H1 (cell line): ENCODE measurements at regions not wholly inside any gene's neighbourhood (a gene's known extent, or its start where the extent isn't known, plus 50 kb on each side); places are given as distances from the start of the nearest gene placed in this dataset.

Source experiments
- CTCF ChIA-PET: fragments of 300-600 bp; sonication (Branson Sonifier 250); formaldehyde crosslinking; loops from one replicate; lab custom pipeline; 2021; ENCODE audit not compliant: partially characterized antibody; lab: Charles Lee
- POLR2A ChIA-PET: fragments of 300-600 bp; sonication (Branson Sonifier 250); formaldehyde crosslinking; loops from one replicate; lab custom pipeline; 2021; ENCODE audit warnings: inconsistent platforms; ENCODE audit not compliant: partially characterized antibody; lab: Charles Lee
- DNase-seq, 2 experiments: peaks; one replicate each; pipeline versions ENCODE4 v3.0.0 to v3.0.0-alpha.2; 2010 to 2022; ENCODE audit warnings: low spot score in 2 of 2, low read depth in 1 of 2, mixed read lengths in 1 of 2
- FAIRE-seq: peaks from 2 replicates; lab custom pipeline; 2011; peaks lifted over from hg19 to GRCh38; lab: Jason Lieb, UNC
- H2AFZ ChIP-seq: 2 replicates; pipeline ENCODE4 v1.8.1; 2012; ENCODE audit warnings: low read length, inconsistent platforms
- H2AK5ac ChIP-seq: 2 replicates; pipeline ENCODE4 v1.6.1; 2013; ENCODE audit warnings: low read depth, low read length
- H2BK120ac ChIP-seq: replicated peaks from 2 replicates; pipeline ENCODE3; 2013; ENCODE audit warnings: low read depth, low read length, inconsistent platforms
- H2BK12ac ChIP-seq: 2 replicates; pipeline ENCODE4 v1.6.1; 2013; ENCODE audit warnings: low read depth, low read length
- H2BK15ac ChIP-seq: 2 replicates; pipeline ENCODE4 v1.6.1; 2013; ENCODE audit warnings: low read length
- H2BK20ac ChIP-seq: 2 replicates; pipeline ENCODE4 v1.6.1; 2013; ENCODE audit warnings: low read length
- H2BK5ac ChIP-seq: 2 replicates; pipeline ENCODE4 v1.6.1; 2013; ENCODE audit warnings: low read depth, low read length
- H3K14ac ChIP-seq: 2 replicates; pipeline ENCODE4 v1.6.1; 2013; ENCODE audit warnings: inconsistent platforms; ENCODE audit not compliant: insufficient read length
- H3K18ac ChIP-seq: 2 replicates; pipeline ENCODE4 v1.6.1; 2013; ENCODE audit warnings: low read length; ENCODE audit errors: extremely low read depth
- H3K23ac ChIP-seq: 2 replicates; pipeline ENCODE4 v1.6.1; 2013; ENCODE audit warnings: inconsistent platforms; ENCODE audit not compliant: insufficient read length
- H3K23me2 ChIP-seq: 2 replicates; pipeline ENCODE4 v1.6.1; 2013; ENCODE audit warnings: low read depth, low read length
- H3K27ac ChIP-seq: 2 replicates; pipeline ENCODE4 v1.6.1; 2011; ENCODE audit warnings: low read depth, low read length, inconsistent platforms
- H3K27me3 ChIP-seq, 4 experiments: replicated peaks in 1 of 4; 1 replicate in 1 of 4; 2 replicates in 3 of 4; pipeline versions ENCODE4 v1.6.1 to v1.8.1; 2011 to 2013; ENCODE audit warnings: low read length in 3 of 4, mild to moderate bottlenecking in 3 of 4, inconsistent platforms in 2 of 4, mixed read lengths in 2 of 4, moderate library complexity in 1 of 4; ENCODE audit not compliant: control insufficient read depth in 3 of 4, insufficient read depth in 3 of 4; ENCODE audit errors: extremely low read depth in 1 of 4
- H3K36me3 ChIP-seq, 4 experiments: 2 replicates each; pipeline versions ENCODE4 v1.6.1 to v1.8.1; 2011 to 2013; ENCODE audit warnings: mild to moderate bottlenecking in 4 of 4, low read length in 3 of 4, moderate library complexity in 2 of 4, control low read depth in 1 of 4, inconsistent platforms in 1 of 4; ENCODE audit not compliant: insufficient read depth in 4 of 4, control insufficient read depth in 2 of 4
- H3K4ac ChIP-seq: replicated peaks from 2 replicates; pipeline ENCODE3; 2013; ENCODE audit warnings: low read length, low read depth, mixed read lengths, inconsistent platforms; ENCODE audit not compliant: insufficient read length
- H3K4me1 ChIP-seq, 4 experiments: replicated peaks in 1 of 4; 1 replicate in 1 of 4; 2 replicates in 3 of 4; pipeline versions ENCODE4 v1.6.1 to v1.8.1; 2011 to 2013; ENCODE audit warnings: low read length in 3 of 4, inconsistent platforms in 2 of 4, mixed read lengths in 1 of 4; ENCODE audit not compliant: insufficient read depth in 4 of 4, control insufficient read depth in 3 of 4
- H3K4me2 ChIP-seq, 2 experiments: 2 replicates each; pipeline versions ENCODE4 v1.6.1 to v1.8.1; 2011 to 2013; ENCODE audit warnings: low read depth in 2 of 2, low read length in 2 of 2, control low read depth in 1 of 2, inconsistent platforms in 1 of 2, mild to moderate bottlenecking in 1 of 2; ENCODE audit not compliant: insufficient read depth in 1 of 2
- H3K4me3 ChIP-seq, 4 experiments: fragments of 200-600, 300-600 bp in 1 of 4; sonication (generic), shearing (Covaris generic), sonication (Bioruptor Twin) in 1 of 4; 2 replicates each; pipeline versions ENCODE4 v1.5.1 to v1.8.1; 2011 to 2016; ENCODE audit warnings: low read length in 4 of 4, low read depth in 3 of 4, control low read depth in 2 of 4, inconsistent platforms in 2 of 4, mild to moderate bottlenecking in 2 of 4, mixed read lengths in 1 of 4, moderate library complexity in 1 of 4; ENCODE audit not compliant: insufficient read depth in 2 of 4; ENCODE audit errors: extremely low read depth in 1 of 4
- H3K56ac ChIP-seq: replicated peaks from 2 replicates; pipeline ENCODE3; 2013; ENCODE audit warnings: low read depth, mild to moderate bottlenecking, mixed read lengths, low read length, inconsistent platforms; ENCODE audit not compliant: insufficient read length
- H3K79me1 ChIP-seq: 2 replicates; pipeline ENCODE4 v1.6.1; 2013; ENCODE audit warnings: low read depth, low read length, control low read depth
- H3K79me2 ChIP-seq, 2 experiments: 2 replicates each; pipeline versions ENCODE4 v1.6.1 to v1.8.1; 2012 to 2013; ENCODE audit warnings: low read length in 2 of 2, mild to moderate bottlenecking in 2 of 2, inconsistent platforms in 1 of 2; ENCODE audit not compliant: insufficient read depth in 2 of 2, control insufficient read depth in 1 of 2
- H3K9ac ChIP-seq, 4 experiments: replicated peaks in 1 of 4; 1 replicate in 1 of 4; 2 replicates in 3 of 4; pipeline versions ENCODE4 v1.6.1 to v1.8.1; 2011 to 2013; ENCODE audit warnings: low read depth in 3 of 4, low read length in 3 of 4, control low read depth in 2 of 4, mild to moderate bottlenecking in 2 of 4, moderate library complexity in 2 of 4, inconsistent platforms in 1 of 4; ENCODE audit errors: extremely low read depth in 1 of 4
- H3K9me3 ChIP-seq, 2 experiments: 2 replicates each; pipeline versions ENCODE4 v1.6.1 to v1.8.1; 2012 to 2013; ENCODE audit warnings: mild to moderate bottlenecking in 2 of 2, moderate library complexity in 2 of 2, control low read depth in 1 of 2, inconsistent platforms in 1 of 2, low read depth in 1 of 2, low read length in 1 of 2, mixed read lengths in 1 of 2; ENCODE audit not compliant: insufficient read depth in 2 of 2
- H4K20me1 ChIP-seq, 2 experiments: replicated peaks in 1 of 2; 2 replicates each; pipeline versions ENCODE3 to v1.8.1; 2011 to 2013; ENCODE audit warnings: inconsistent platforms in 2 of 2, low read length in 2 of 2, mild to moderate bottlenecking in 1 of 2; ENCODE audit not compliant: insufficient read depth in 2 of 2, control insufficient read depth in 1 of 2
- H4K5ac ChIP-seq: 2 replicates; pipeline ENCODE4 v1.6.1; 2013; ENCODE audit warnings: low read length, low read depth, mixed read lengths, inconsistent platforms; ENCODE audit not compliant: insufficient read length
- H4K8ac ChIP-seq: 2 replicates; pipeline ENCODE4 v1.8.0; 2013; ENCODE audit warnings: mild to moderate bottlenecking, moderate library complexity, low read length, inconsistent platforms; ENCODE audit not compliant: insufficient read depth; ENCODE audit errors: extremely low read depth
- H4K91ac ChIP-seq: replicated peaks from 2 replicates; pipeline ENCODE3; 2013; ENCODE audit warnings: low read length, mixed read lengths, inconsistent platforms; ENCODE audit not compliant: insufficient read length
- FOSL1 ChIP-seq: IDR thresholded peaks from 2 replicates; pipeline ENCODE4 v1.6.1; 2011; ENCODE audit warnings: mild to moderate bottlenecking, low read depth, low read length, moderate library complexity; ENCODE audit not compliant: insufficient read depth
- NRF1 ChIP-seq: IDR thresholded peaks from 2 replicates; pipeline ENCODE4 v1.6.1; 2011; ENCODE audit warnings: mild to moderate bottlenecking, low read depth, low read length, improper control_type of control experiment
- PHF8 ChIP-seq: fragments of 200-600 bp; sonication (generic); conservative IDR thresholded peaks from 2 replicates; pipeline ENCODE4 v1.7.1; 2012; ENCODE audit warnings: low read depth, mild to moderate bottlenecking, inconsistent platforms, low read length, moderate library complexity
- SUZ12 ChIP-seq: fragments of 200-600 bp; sonication (generic); IDR thresholded peaks from 2 replicates; pipeline ENCODE4 v1.6.1; 2012; ENCODE audit warnings: mild to moderate bottlenecking, inconsistent platforms, low read length, moderate library complexity, mixed read lengths
- TBP ChIP-seq: IDR thresholded peaks from 2 replicates; pipeline ENCODE4 v1.6.1; 2011; ENCODE audit warnings: low read depth, low read length, improper control_type of control experiment
- YY1 ChIP-seq: IDR thresholded peaks from 2 replicates; pipeline ENCODE4 v1.6.1; 2011; ENCODE audit warnings: low read depth, mild to moderate bottlenecking, low read length
- WGBS, 2 experiments: shearing (Covaris generic) in 1 of 2; methylation state at CpG; one replicate each; pipeline versions ENCODE4 v1.1.6 to v1.1.7; 2013 to 2015; ENCODE audit warnings: low lambda C conversion rate in 2 of 2, mixed read lengths in 2 of 2, inconsistent platforms in 1 of 2, low coverage in 1 of 2, missing lambda C conversion rate in 1 of 2; ENCODE audit not compliant: insufficient replicate concordance in 2 of 2, insufficient coverage in 1 of 2, insufficient read length in 1 of 2; ENCODE audit errors: extremely low coverage in 1 of 2, missing lambda C conversion rate in 1 of 2; 5-methylcytosine and 5-hydroxymethylcytosine counted together

DNA sequence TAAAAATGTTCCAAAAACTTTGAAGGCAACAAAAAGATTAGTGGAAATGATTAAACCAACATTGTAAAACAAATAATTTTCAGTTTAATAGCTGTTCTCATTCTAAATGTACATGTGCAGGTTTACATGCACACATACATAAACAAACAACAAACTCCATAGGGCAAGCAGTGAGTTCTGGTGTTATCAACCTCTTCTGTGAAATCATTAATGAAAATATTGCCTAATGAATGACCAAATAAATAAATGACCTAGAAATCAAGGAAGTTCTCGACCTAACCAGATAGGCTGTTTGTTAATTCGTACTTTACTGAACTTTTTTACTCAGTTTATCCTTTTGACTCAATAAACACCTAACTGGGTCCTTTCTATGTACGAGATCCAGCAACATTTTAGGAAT, 165.5 kb upstream of the RORB start:
- no peaks in the 10 kb centered on the region for H3K79me1 ChIP-seq
- no peak overlapping the region for H3K9ac ChIP-seq
- no peak for TF ChIP-seq TBP
- TF ChIP-seq PHF8 = no peak
- TF ChIP-seq SUZ12 = no peak
- TF ChIP-seq FOSL1 = no peak
- no peak for TF ChIP-seq YY1
- TF ChIP-seq NRF1 = no peak

More for the DNA sequence above, 165.5 kb upstream of the RORB start:
- Histone ChIP-seq H3K4me2 (no peak overlapping the region), H3K79me2 (no peaks in the 10 kb centered on the region), H3K4me1 (no peaks in the 10 kb centered on the region), H4K91ac (no peak overlapping the region), H4K5ac (no peak overlapping the region), H3K27me3 (no peaks in the 10 kb centered on the region), H3K9me3 (no peaks in the 10 kb centered on the region), H3K56ac (no peak overlapping the region), H2BK15ac (no peak overlapping the region), H3K23ac (no peak overlapping the region), H3K18ac (no peak overlapping the region), H2BK120ac (no peak overlapping the region), H2BK5ac (no peak overlapping the region), H3K27ac (no peak overlapping the region), H3K23me2 (no peaks in the 10 kb centered on the region), H2BK20ac (no peak overlapping the region), H3K36me3 (no peaks in the 10 kb centered on the region), H2AK5ac (no peak overlapping the region), H2AFZ (no peak overlapping the region), H4K8ac (no peak overlapping the region), H3K4me3 (no peak overlapping the region), H4K20me1 (no peaks in the 10 kb centered on the region), H3K4ac (no peak overlapping the region), H3K14ac (no peak overlapping the region), H2BK12ac (no peak overlapping the region)
- no peak for DNase-seq
- CTCF ChIA-PET = interaction anchor here (1.5 kb wide), 1 partner anchor 9 kb away, joined by 6 read pairs; no protein-coding TSS in a partner anchor
- no peak for FAIRE-seq
- POLR2A ChIA-PET = no interaction called here
- WGBS, 2 experiments = 92% methylated on average over 3 of the region's 3 CpGs; no CpG with 5 or more reads in 1 of the 2 experiments
